ENCODE measurements at regions not wholly inside any gene's neighbourhood (a gene's known extent, or its start where the extent isn't known, plus 50 kb on each side); places are given as distances from the start of the nearest gene placed in this dataset.

DNA sequence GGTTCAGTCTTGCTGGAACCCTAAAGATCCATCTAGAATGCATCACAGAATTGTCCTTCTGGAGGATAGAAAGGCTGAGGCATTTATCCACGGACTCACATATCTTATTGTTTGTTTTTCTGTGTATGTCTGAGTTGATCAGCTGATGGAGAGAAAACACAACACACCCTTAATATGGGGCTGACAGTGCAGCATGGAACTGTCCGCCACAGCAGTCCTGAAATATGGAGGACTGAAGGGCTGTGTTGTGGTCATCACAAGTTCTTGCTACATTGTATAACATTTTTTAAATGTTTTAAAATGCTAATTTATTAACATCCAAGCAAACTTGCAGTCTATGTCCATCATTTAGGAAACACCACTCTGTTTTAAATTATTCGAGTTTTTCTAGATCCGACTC, 448.9 kb upstream of the ERCC4 start:
- TF ChIP-seq, protein P1, sequence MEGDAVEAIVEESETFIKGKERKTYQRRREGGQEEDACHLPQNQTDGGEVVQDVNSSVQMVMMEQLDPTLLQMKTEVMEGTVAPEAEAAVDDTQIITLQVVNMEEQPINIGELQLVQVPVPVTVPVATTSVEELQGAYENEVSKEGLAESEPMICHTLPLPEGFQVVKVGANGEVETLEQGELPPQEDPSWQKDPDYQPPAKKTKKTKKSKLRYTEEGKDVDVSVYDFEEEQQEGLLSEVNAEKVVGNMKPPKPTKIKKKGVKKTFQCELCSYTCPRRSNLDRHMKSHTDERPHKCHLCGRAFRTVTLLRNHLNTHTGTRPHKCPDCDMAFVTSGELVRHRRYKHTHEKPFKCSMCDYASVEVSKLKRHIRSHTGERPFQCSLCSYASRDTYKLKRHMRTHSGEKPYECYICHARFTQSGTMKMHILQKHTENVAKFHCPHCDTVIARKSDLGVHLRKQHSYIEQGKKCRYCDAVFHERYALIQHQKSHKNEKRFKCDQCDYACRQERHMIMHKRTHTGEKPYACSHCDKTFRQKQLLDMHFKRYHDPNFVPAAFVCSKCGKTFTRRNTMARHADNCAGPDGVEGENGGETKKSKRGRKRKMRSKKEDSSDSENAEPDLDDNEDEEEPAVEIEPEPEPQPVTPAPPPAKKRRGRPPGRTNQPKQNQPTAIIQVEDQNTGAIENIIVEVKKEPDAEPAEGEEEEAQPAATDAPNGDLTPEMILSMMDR (conservative IDR thresholded peaks at IDR 0.05; ENCODE audit: low read length): no peak
- TF ChIP-seq EZH2phosphoT487 (IDR thresholded peaks at IDR 0.05; ENCODE audit: borderline replicate concordance, low read depth, low read length): no peak

Data from OCI-LY7 (cell line).